Mammary epithelial cell (primary cell): ENCODE measurements at regions not wholly inside any gene's neighbourhood (a gene's known extent, or its start where the extent isn't known, plus 50 kb on each side); places are given as distances from the start of the nearest gene placed in this dataset.
"Not testable (repeated sequence)": the region's sequence is repeated elsewhere in the genome, so short reads cannot be mapped to it uniquely, and the experiment has no call there.

Experiments
- CTCF ChIP-seq, 2 donors: IDR thresholded peaks in 1 of 2; conservative IDR thresholded peaks in 1 of 2; 2 replicates each; pipeline ENCODE4 v1.5.1; 2011 to 2012; ENCODE audit warnings: inconsistent platforms in 2 of 2, low read length in 2 of 2, mild to moderate bottlenecking in 2 of 2, control low read depth in 1 of 2, low read depth in 1 of 2; ENCODE audit not compliant: insufficient read depth in 1 of 2; ENCODE audit errors: extremely low read depth in 1 of 2
- EZH2 ChIP-seq: IDR thresholded peaks from 2 replicates; pipeline ENCODE4 v1.6.1; 2012; ENCODE audit warnings: low read length, inconsistent platforms, borderline replicate concordance

- not testable (repeated sequence) for TF ChIP-seq EZH2; CTCF (conservative IDR thresholded peaks at IDR 0.05 in 1 of 2, IDR thresholded peaks at IDR 0.05 in 1 of 2; ENCODE audit: extremely low read depth in 1 of 2, insufficient read depth in 1 of 2, low read depth in 1 of 2, low read length in 2 of 2)
These were observed 84.9 kb upstream of the ALDH3B2 start for GRCh38 chr11:67759321-67759720.
